K562 (cell line): ENCODE measurements at regions not wholly inside any gene's neighbourhood (a gene's known extent, or its start where the extent isn't known, plus 50 kb on each side); places are given as distances from the start of the nearest gene placed in this dataset.

Source experiments
- ATAC-seq: fragments of 200-7000 bp; cut with Tn5 transposase; 3 replicates; pipeline ENCODE4 v1.9.1; 2020; ENCODE audit warnings: moderate library complexity
- BruUV-seq: library from RNA; stranded (reverse); fragments of 400-500 nt; replicated peaks from 2 replicates; lab custom pipeline; 2021; lab: Mats Ljungman, UMichigan
- CTCF ChIA-PET: fragments of 300-600 bp; formaldehyde crosslinking; extraction: SDS; loops from one replicate; lab custom pipeline; 2021; ENCODE audit warnings: low intra/inter-chr PET ratio; lab: Yijun Ruan, JAX
- POLR2A ChIA-PET: fragments of 300-600, 350-650 bp; sonication (Branson Sonifier 250); formaldehyde crosslinking; extraction: SDS; loops from one replicate; lab custom pipeline; 2021; ENCODE audit warnings: antibody characterized with exemption, inconsistent platforms; lab: Yijun Ruan, JAX
- DNase-seq, 4 experiments: peaks; one replicate each; pipeline versions ENCODE4 v3.0.0 to v3.0.0-alpha.2; 2011 to 2018; ENCODE audit warnings: low spot score in 3 of 4, mixed read lengths in 3 of 4; ENCODE audit errors: extremely low read depth in 1 of 4
- FAIRE-seq: peaks from 2 replicates; lab custom pipeline; 2011; peaks lifted over from hg19 to GRCh38; lab: Jason Lieb, UNC
- H2AFZ ChIP-seq: 2 replicates; pipeline ENCODE4 v1.6.0; 2011; ENCODE audit warnings: low read depth, low read length, control low read depth, inconsistent platforms
- H3K27ac ChIP-seq: fragments of 200-600 bp; 3 replicates; pipeline ENCODE4 v1.8.0; 2011; ENCODE audit warnings: low read depth, mild to moderate bottlenecking, control low read depth, inconsistent platforms, low read length, moderate library complexity, mixed read lengths; ENCODE audit errors: extremely low read depth
- H3K27me3 ChIP-seq, 2 experiments: fragments of 300-600 bp in 1 of 2; 2 replicates in 1 of 2; 3 replicates in 1 of 2; pipeline versions ENCODE4 v1.6.0 to v1.8.0; 2011; ENCODE audit warnings: inconsistent platforms in 2 of 2, low read length in 2 of 2, mild to moderate bottlenecking in 1 of 2, mixed read lengths in 1 of 2, moderate library complexity in 1 of 2; ENCODE audit not compliant: control insufficient read depth in 2 of 2, insufficient read depth in 2 of 2
- H3K36me3 ChIP-seq: fragments of 300-600 bp; 3 replicates; pipeline ENCODE4 v1.8.0; 2011; ENCODE audit warnings: mild to moderate bottlenecking, low read length, inconsistent platforms; ENCODE audit not compliant: control insufficient read depth, insufficient read depth
- H3K4me1 ChIP-seq, 2 experiments: fragments of 200-600 bp in 1 of 2; replicated peaks in 1 of 2; 2 replicates in 1 of 2; 3 replicates in 1 of 2; pipeline versions ENCODE4 v1.5.1 to v1.8.0; 2011; ENCODE audit warnings: inconsistent platforms in 2 of 2, low read length in 2 of 2, mild to moderate bottlenecking in 1 of 2, mixed read lengths in 1 of 2, moderate library complexity in 1 of 2; ENCODE audit not compliant: control insufficient read depth in 2 of 2, insufficient read depth in 2 of 2
- H3K4me2 ChIP-seq: 2 replicates; pipeline ENCODE4 v1.6.1; 2011; ENCODE audit warnings: low read length, control low read depth, inconsistent platforms, mixed read lengths; ENCODE audit not compliant: insufficient read depth
- H3K4me3 ChIP-seq: fragments of 200-600 bp; sonication (generic), shearing (Covaris generic); 2 replicates; pipeline ENCODE4 v1.5.1; 2016; ENCODE audit warnings: control low read depth, inconsistent platforms
- H3K79me2 ChIP-seq: fragments of 200-600 bp; 3 replicates; pipeline ENCODE4 v1.8.0; 2011; ENCODE audit warnings: low read length, inconsistent platforms; ENCODE audit not compliant: control insufficient read depth, insufficient read depth
- H3K9ac ChIP-seq, 2 experiments: 2 replicates each; pipeline versions ENCODE4 v1.6.0 to v1.6.1; 2011; ENCODE audit warnings: low read depth in 2 of 2, low read length in 2 of 2, control low read depth in 1 of 2, inconsistent platforms in 1 of 2, mild to moderate bottlenecking in 1 of 2, mixed read lengths in 1 of 2; ENCODE audit not compliant: insufficient read depth in 1 of 2
- H3K9me1 ChIP-seq: one replicate; pipeline ENCODE4 v1.6.0; 2011; ENCODE audit warnings: inconsistent platforms, mild to moderate bottlenecking, low read length, moderate library complexity; ENCODE audit not compliant: control insufficient read depth, insufficient read depth
- H3K9me3 ChIP-seq: replicated peaks from 2 replicates; pipeline ENCODE4 v1.5.1; 2011; ENCODE audit warnings: low read depth, low read length, inconsistent platforms; ENCODE audit not compliant: control insufficient read depth, insufficient read depth
- H4K20me1 ChIP-seq: replicated peaks from 2 replicates; pipeline ENCODE4 v1.6.1; 2011; ENCODE audit warnings: low read length, inconsistent platforms, mixed read lengths; ENCODE audit not compliant: control insufficient read depth, insufficient read depth
- CEBPG ChIP-seq, 3 experiments: fragments of 200-800 bp in 1 of 3; sonication (Bioruptor generic) in 1 of 3; sonication (generic) in 1 of 3; formaldehyde crosslinking in 1 of 3; IDR thresholded peaks in 2 of 3; conservative IDR thresholded peaks in 1 of 3; 2 replicates each; pipeline versions ENCODE4 v1.6.1 to v1.8.0; 2016 to 2022; ENCODE audit warnings: missing compliant biosample characterization in 2 of 3, missing genetic modification characterization in 2 of 3, mild to moderate bottlenecking in 1 of 3, missing genetic modification reagents in 1 of 3
- COPS2 ChIP-seq: fragments of 450-650 bp; conservative IDR thresholded peaks from 2 replicates; pipeline ENCODE4 v1.6.1; 2016; ENCODE audit warnings: mild to moderate bottlenecking, moderate library complexity
- FIP1L1 ChIP-seq: fragments of 200-400 bp; formaldehyde crosslinking; IDR thresholded peaks from 2 replicates; pipeline ENCODE4 v1.6.1; 2018; ENCODE audit warnings: mild to moderate bottlenecking, low read depth, low read length; ENCODE audit not compliant: poor library complexity, severe bottlenecking
- NRF1 ChIP-seq, 2 experiments: fragments of 450-650 bp; IDR thresholded peaks in 1 of 2; conservative IDR thresholded peaks in 1 of 2; 2 replicates each; pipeline ENCODE4 v1.6.1; 2014; ENCODE audit warnings: mild to moderate bottlenecking in 2 of 2
- SAFB2 ChIP-seq: fragments of 200-400 bp; formaldehyde crosslinking; IDR thresholded peaks from 2 replicates; pipeline ENCODE4 v1.6.1; 2018; ENCODE audit warnings: borderline replicate concordance, low read length, low read depth, moderate library complexity; ENCODE audit not compliant: severe bottlenecking
- SAP30 ChIP-seq: fragments of 200-600 bp; sonication (generic); IDR thresholded peaks from 2 replicates; pipeline ENCODE4 v1.6.1; 2012; ENCODE audit warnings: borderline replicate concordance, low read depth, mild to moderate bottlenecking, moderate library complexity, low read length, control low read depth, inconsistent platforms; ENCODE audit not compliant: insufficient read depth, poor library complexity, severe bottlenecking
- SRSF9 ChIP-seq: fragments of 200-400 bp; formaldehyde crosslinking; IDR thresholded peaks from 2 replicates; pipeline ENCODE4 v1.6.1; 2017; ENCODE audit warnings: low read depth, low read length, borderline replicate concordance
- ZNF77 ChIP-seq: fragments of 250-450 bp; sonication (Bioruptor Pico); IDR thresholded peaks from 2 replicates; pipeline ENCODE4 v1.5.0; 2020
- ZNF780A ChIP-seq: fragments of 250-450 bp; sonication (Bioruptor Pico); IDR thresholded peaks from 2 replicates; pipeline ENCODE4 v1.5.0; 2021; ENCODE audit warnings: mild to moderate bottlenecking
- WGBS: fragments of 100-300 bp; shearing (Covaris generic); methylation state at CpG from one replicate; pipeline ENCODE4 v1.1.6; 2016; ENCODE audit warnings: low coverage, mixed read lengths; ENCODE audit not compliant: insufficient coverage; ENCODE audit errors: missing lambda C conversion rate; 5-methylcytosine and 5-hydroxymethylcytosine counted together
- in situ Hi-C: fragments of 300-500 bp; cut with MboI; formaldehyde crosslinking; loops from 4 replicates; pipeline ENCODE4 v1.15.0; 2018; ENCODE audit warnings: inconsistent platforms, mixed read lengths
- intact Hi-C: fragments of 100-400 bp; cut with micrococcal nuclease; formaldehyde crosslinking; loops from 2 replicates; pipeline ENCODE4 v1.14.2; 2022
- TF ChIP-seq, protein P1 (sequence below): sonication (generic); formaldehyde crosslinking; IDR thresholded peaks from 2 replicates; pipeline ENCODE4 v1.8.0; 2022; ENCODE audit warnings: mild to moderate bottlenecking, low read depth, missing genetic modification reagents
- TF ChIP-seq, protein P2 (sequence below): sonication (generic); formaldehyde crosslinking; IDR thresholded peaks from 2 replicates; pipeline ENCODE4 v1.8.0; 2022; ENCODE audit warnings: missing genetic modification reagents, mild to moderate bottlenecking, moderate library complexity, borderline replicate concordance
- TF ChIP-seq, protein P3 (sequence below): fragments of 450-650 bp; IDR thresholded peaks from 2 replicates; pipeline ENCODE4 v1.6.1; 2018; ENCODE audit not compliant: partially characterized antibody
- TF ChIP-seq, protein P4 (sequence below): fragments of 450-650 bp; IDR thresholded peaks from 2 replicates; pipeline ENCODE4 v1.6.1; 2016

DNA sequence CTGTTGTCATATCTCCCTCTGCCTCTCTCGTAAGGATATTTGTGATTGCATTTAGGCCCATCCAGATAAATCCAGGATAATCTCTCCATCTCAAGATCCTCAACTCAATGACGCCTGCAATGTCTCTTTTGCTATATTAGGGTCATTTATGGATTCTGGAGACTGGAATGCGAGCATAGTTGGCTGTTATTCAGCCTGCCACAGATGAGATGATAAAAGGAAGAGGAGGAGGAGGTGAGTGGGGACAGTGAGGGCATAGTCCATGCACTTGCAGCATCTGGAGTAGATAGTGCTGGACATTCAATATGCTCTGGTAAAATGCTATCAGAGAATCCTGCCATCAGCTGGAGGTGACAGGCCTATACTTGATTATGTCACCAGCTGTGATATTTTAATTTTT lies 131.6 kb upstream of the CACNA1E start (continued):
- TF ChIP-seq, protein P1, sequence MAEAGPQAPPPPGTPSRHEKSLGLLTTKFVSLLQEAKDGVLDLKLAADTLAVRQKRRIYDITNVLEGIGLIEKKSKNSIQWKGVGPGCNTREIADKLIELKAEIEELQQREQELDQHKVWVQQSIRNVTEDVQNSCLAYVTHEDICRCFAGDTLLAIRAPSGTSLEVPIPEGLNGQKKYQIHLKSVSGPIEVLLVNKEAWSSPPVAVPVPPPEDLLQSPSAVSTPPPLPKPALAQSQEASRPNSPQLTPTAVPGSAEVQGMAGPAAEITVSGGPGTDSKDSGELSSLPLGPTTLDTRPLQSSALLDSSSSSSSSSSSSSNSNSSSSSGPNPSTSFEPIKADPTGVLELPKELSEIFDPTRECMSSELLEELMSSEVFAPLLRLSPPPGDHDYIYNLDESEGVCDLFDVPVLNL (CRISPR knock-in tag): no peak
- TF ChIP-seq ZNF77 (CRISPR knock-in tag) (no peak), NRF1 (conservative IDR thresholded peaks at IDR 0.05 in 1 of 2, IDR thresholded peaks at IDR 0.05 in 1 of 2) (no peak)
- TF ChIP-seq, all 486 proteins: peak for 0

DNA sequence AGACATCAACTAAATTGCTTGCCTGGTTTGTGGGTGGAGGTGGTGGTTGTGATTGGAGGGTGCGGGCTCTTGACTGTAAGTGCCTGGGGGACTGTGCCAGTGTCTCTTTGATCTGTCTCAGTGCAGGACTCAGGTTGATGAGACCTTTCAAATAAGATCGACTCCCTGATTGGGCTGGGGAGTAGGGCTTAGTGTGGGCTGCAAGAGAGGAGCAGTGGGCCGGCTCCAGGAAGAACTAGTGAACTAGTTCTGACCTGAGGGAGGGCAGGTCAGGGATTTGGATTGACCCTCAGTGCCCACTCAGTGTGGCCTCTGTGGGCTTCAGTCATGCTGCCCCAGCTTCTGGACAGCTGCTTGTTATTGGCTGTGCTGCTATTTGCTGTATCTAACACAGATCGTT lies 130.6 kb upstream of the CACNA1E start:
- Histone ChIP-seq H2AFZ (no peak overlapping the region), H3K27ac (no peak overlapping the region), H3K9ac (no peak overlapping the region), H3K9me3 (no peaks in the 10 kb centered on the region), H3K27me3 (peaks cover 2 to 20% of the 10 kb centered on the region in 2 experiments; a peak in 1 of 5 replicates), H4K20me1 (no peaks in the 10 kb centered on the region), H3K4me3 (no peak overlapping the region), H3K36me3 (no peaks in the 10 kb centered on the region), H3K79me2 (no peaks in the 10 kb centered on the region), H3K4me1 (no peaks in the 10 kb centered on the region), H3K9me1 (no peaks in the 10 kb centered on the region), H3K4me2 (no peak overlapping the region)
- in situ Hi-C loops (no loop called here), intact Hi-C loops (no loop called here)
- ChIA-PET CTCF (no interaction called here), POLR2A (no interaction called here)
- DNase-seq: no peak
- no peak for FAIRE-seq
- ATAC-seq: no peak
- WGBS: 0% methylated on average over 4 of the region's 4 CpGs
- no TSS peak for BruUV-seq
- TF ChIP-seq, protein P2, sequence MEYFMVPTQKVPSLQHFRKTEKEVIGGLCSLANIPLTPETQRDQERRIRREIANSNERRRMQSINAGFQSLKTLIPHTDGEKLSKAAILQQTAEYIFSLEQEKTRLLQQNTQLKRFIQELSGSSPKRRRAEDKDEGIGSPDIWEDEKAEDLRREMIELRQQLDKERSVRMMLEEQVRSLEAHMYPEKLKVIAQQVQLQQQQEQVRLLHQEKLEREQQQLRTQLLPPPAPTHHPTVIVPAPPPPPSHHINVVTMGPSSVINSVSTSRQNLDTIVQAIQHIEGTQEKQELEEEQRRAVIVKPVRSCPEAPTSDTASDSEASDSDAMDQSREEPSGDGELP: no peak
- TF ChIP-seq CEBPG (CRISPR knock-in tag; IDR thresholded peaks at IDR 0.05): no peak
- TF ChIP-seq CEBPG (tag; conservative IDR thresholded peaks at IDR 0.05 in 1 of 2, IDR thresholded peaks at IDR 0.05 in 1 of 2): no peak
- TF ChIP-seq, protein P3, sequence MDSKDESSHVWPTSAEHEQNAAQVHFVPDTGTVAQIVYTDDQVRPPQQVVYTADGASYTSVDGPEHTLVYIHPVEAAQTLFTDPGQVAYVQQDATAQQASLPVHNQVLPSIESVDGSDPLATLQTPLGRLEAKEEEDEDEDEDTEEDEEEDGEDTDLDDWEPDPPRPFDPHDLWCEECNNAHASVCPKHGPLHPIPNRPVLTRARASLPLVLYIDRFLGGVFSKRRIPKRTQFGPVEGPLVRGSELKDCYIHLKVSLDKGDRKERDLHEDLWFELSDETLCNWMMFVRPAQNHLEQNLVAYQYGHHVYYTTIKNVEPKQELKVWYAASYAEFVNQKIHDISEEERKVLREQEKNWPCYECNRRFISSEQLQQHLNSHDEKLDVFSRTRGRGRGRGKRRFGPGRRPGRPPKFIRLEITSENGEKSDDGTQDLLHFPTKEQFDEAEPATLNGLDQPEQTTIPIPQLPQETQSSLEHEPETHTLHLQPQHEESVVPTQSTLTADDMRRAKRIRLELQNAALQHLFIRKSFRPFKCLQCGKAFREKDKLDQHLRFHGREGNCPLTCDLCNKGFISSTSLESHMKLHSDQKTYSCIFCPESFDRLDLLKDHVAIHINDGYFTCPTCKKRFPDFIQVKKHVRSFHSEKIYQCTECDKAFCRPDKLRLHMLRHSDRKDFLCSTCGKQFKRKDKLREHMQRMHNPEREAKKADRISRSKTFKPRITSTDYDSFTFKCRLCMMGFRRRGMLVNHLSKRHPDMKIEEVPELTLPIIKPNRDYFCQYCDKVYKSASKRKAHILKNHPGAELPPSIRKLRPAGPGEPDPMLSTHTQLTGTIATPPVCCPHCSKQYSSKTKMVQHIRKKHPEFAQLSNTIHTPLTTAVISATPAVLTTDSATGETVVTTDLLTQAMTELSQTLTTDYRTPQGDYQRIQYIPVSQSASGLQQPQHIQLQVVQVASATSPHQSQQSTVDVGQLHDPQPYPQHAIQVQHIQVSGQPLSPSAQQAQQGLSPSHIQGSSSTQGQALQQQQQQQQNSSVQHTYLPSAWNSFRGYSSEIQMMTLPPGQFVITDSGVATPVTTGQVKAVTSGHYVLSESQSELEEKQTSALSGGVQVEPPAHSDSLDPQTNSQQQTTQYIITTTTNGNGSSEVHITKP: no peak
- no peak for TF ChIP-seq COPS2
- no peak for TF ChIP-seq SAP30
- TF ChIP-seq, protein P4, sequence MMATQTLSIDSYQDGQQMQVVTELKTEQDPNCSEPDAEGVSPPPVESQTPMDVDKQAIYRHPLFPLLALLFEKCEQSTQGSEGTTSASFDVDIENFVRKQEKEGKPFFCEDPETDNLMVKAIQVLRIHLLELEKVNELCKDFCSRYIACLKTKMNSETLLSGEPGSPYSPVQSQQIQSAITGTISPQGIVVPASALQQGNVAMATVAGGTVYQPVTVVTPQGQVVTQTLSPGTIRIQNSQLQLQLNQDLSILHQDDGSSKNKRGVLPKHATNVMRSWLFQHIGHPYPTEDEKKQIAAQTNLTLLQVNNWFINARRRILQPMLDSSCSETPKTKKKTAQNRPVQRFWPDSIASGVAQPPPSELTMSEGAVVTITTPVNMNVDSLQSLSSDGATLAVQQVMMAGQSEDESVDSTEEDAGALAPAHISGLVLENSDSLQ: no peak
- TF ChIP-seq SAFB2: no peak
- no peak for TF ChIP-seq SRSF9
- TF ChIP-seq ZNF780A (CRISPR knock-in tag): no peak
- no peak for TF ChIP-seq FIP1L1
